SJSA1 (cell line): ENCODE measurements at regions not wholly inside any gene's neighbourhood (a gene's known extent, or its start where the extent isn't known, plus 50 kb on each side); places are given as distances from the start of the nearest gene placed in this dataset.
A peak's percentile ranks its signal among the peaks of the same experiment; 100 is the strongest.

Experiments used
- DNase-seq, 2 experiments: peaks; one replicate each; pipeline ENCODE4 v3.0.0-alpha.2; 2015 to 2020; ENCODE audit warnings: low spot score in 2 of 2, low read depth in 1 of 2
- H3K27ac ChIP-seq: fragments of 250-450 bp; sonication (Bioruptor Pico); 2 replicates; pipeline ENCODE4 v1.5.1; 2020; ENCODE audit warnings: mild to moderate bottlenecking, moderate library complexity
- H3K27me3 ChIP-seq: fragments of 250-450 bp; sonication (Bioruptor Pico); replicated peaks from 2 replicates; pipeline ENCODE4 v1.5.1; 2020; ENCODE audit warnings: mild to moderate bottlenecking, moderate library complexity
- H3K36me3 ChIP-seq: fragments of 250-450 bp; sonication (Bioruptor Pico); 2 replicates; pipeline ENCODE4 v1.5.1; 2020; ENCODE audit warnings: mild to moderate bottlenecking
- H3K4me1 ChIP-seq: fragments of 250-450 bp; sonication (Bioruptor Pico); replicated peaks from 2 replicates; pipeline ENCODE4 v1.6.1; 2021; ENCODE audit warnings: mild to moderate bottlenecking
- H3K4me3 ChIP-seq: fragments of 250-450 bp; sonication (Bioruptor Pico); 2 replicates; pipeline ENCODE4 v1.5.1; 2020; ENCODE audit warnings: mild to moderate bottlenecking
- H3K9me3 ChIP-seq: fragments of 250-450 bp; sonication (Bioruptor Pico); replicated peaks from 2 replicates; pipeline ENCODE4 v1.5.1; 2020; ENCODE audit warnings: mild to moderate bottlenecking

DNA sequence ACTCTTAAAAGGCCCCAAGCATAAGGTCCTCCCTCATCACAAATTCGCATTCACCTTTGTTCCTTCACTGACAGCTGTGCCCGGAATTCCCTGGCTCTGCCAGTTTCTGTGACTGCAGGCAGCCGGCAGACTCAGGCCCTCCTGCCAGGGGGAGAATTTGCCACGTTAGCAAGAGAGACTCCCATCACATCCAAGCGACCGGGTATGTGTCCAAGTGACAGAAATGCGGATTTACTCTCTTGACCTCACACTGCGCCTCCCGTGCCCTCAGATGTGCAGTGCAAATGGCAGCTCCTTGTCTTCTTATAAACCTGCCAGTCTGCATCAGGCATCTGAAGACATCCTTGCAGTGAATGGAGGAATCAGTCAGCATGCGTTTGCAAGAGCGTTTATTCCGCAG is 187.1 kb upstream of the WWC1 start:
- no peak overlapping the region for H3K4me3 ChIP-seq
- no peak overlapping the region for H3K27ac ChIP-seq
- H3K36me3 ChIP-seq = peaks cover 2% of the 10 kb centered on the region; the same call in 1 of the 2 replicates
- H3K27me3 ChIP-seq = no peaks in the 10 kb centered on the region
- H3K9me3 ChIP-seq = no peaks in the 10 kb centered on the region
- peaks cover 24% of the 10 kb centered on the region for H3K4me1 ChIP-seq
- DNase-seq = no peak

GRCh38 chr5:168104811-168105481 is 186.5 kb upstream of the WWC1 start:
- DNase-seq = no peak
- no peak overlapping the region; the same call in 1 of the 2 replicates for H3K27ac ChIP-seq

DNA sequence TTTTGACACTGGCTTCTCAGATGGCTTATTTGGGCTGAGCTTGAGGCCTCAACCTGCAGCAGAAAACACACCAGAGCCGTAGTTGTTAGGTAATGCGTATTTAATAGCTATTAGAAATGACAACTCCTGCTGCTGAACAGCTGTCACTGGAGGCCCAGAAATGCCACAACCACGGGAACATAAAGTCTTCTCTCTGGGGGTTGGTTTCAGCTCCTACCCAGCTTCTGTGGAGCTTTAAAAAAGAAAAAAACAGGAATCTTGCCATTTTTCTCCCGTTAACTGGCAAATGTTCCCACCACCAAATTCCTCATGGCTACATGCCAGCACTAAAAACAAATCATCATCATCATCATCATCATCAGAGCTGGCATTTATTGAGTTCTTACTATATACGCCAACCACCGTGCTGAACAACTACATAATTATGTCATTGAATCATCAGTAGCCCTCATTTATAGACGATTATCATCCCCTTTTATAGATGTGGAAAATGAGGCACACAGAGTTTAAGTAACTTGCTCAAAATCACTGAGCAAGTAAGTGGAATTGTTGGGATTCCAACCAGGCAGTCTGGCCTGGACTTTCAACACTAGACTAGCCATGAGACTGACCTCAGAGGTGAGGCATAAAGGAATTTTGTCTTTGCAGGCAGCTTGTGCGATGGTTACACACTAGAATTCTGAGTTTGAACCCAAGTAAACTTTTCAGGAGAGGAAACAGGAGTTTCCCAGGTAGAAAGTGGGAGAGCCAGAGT is 185.3 kb upstream of the WWC1 start:
- Histone ChIP-seq H3K27ac (peak overlapping the region; percentile 3; the same call in 1 of the 2 replicates), H3K27me3 (no peaks in the 10 kb centered on the region), H3K4me3 (no peak overlapping the region), H3K36me3 (no peaks in the 10 kb centered on the region), H3K4me1 (peaks cover 24% of the 10 kb centered on the region), H3K9me3 (no peaks in the 10 kb centered on the region)
- DNase-seq = peak in 1 of 2 experiments; percentile 59

More at GRCh38 chr5:168104811-168105481, 186.5 kb upstream of the WWC1 start:
- Histone ChIP-seq H3K4me3 (no peak overlapping the region), H3K9me3 (no peaks in the 10 kb centered on the region), H3K27me3 (no peaks in the 10 kb centered on the region), H3K4me1 (peaks cover 24% of the 10 kb centered on the region), H3K36me3 (no peaks in the 10 kb centered on the region; the same call in 1 of the 2 replicates)

DNA sequence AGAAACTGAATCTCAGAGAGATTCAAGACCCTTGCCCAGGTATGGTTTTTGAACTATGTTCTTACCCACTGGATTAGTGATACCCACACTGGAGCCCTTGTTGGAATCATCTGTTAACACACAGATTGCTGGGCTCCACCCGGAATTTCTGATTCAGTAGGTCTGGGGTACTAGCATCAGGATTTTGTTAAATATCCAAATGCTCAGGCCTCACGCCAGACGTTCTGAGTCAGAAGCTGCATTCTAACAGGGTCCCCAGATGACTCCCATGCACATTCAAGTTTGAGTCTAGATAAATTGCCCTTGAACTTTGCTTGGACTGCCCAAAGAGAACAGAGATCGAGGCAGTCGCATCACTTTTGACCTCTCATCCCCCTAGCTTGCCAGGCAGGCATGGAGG is 182.0 kb upstream of the WWC1 start:
- no peak overlapping the region for H3K4me3 ChIP-seq
- no peak overlapping the region for H3K27ac ChIP-seq
- H3K4me1 ChIP-seq = peaks cover 24% of the 10 kb centered on the region
- no peak for DNase-seq
- H3K36me3 ChIP-seq = no peaks in the 10 kb centered on the region
- no peaks in the 10 kb centered on the region for H3K27me3 ChIP-seq
- no peaks in the 10 kb centered on the region for H3K9me3 ChIP-seq

GRCh38 chr5:168110384-168110783 is 181.1 kb upstream of the WWC1 start:
- H3K27ac ChIP-seq = no peak overlapping the region
- no peak for DNase-seq
- peaks cover 15% of the 10 kb centered on the region for H3K4me1 ChIP-seq
- H3K36me3 ChIP-seq = no peaks in the 10 kb centered on the region
- no peak overlapping the region for H3K4me3 ChIP-seq
- no peaks in the 10 kb centered on the region for H3K27me3 ChIP-seq
- H3K9me3 ChIP-seq = no peaks in the 10 kb centered on the region

DNA sequence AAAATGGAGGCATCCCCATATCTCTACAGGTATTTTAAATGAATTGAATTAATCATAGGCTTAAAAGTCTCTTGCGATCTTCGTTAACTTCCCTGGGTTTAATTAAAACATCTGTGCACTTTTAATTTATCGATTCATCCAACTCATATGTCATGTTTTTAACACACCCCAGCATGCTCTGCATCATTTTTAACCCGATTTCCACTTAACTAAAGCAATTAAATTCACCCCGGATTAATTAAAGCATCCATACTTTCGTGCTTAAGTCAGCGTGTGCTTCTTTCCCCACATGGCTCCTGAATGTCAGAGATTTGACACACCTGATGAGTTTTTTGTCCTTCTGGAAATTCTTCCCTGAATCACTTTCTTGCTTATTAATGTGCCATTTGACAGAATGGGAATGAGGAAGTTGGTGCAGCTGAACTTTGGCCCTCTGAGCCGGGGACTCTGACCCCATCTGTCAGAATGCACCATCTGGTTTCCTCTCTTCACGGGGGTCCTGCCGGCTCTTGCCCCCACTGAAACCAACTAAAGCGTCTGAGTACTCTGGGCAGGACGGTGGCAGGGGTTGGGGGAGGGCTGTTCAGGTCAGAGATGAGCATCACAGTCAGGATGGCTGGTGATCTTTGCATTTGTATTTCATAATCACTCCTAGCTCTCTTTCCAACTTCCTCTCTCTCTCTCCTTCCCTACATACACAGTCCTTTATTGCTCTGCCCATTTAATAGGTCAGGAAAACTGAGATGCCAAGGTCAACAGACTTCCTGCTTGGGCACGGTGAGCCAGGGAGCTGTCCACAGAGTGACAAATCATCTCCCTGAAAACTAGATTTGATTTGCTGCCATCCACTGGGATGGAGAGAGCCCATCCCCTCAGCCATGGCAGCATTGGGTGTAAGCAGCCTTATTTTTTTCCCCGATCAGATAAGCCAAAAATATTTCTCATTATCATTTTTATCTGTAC is 180.3 kb upstream of the WWC1 start:
- no peaks in the 10 kb centered on the region for H3K36me3 ChIP-seq
- H3K4me3 ChIP-seq = no peak overlapping the region
- no peaks in the 10 kb centered on the region for H3K9me3 ChIP-seq
- no peak overlapping the region for H3K27ac ChIP-seq
- H3K4me1 ChIP-seq = peaks cover 7% of the 10 kb centered on the region
- no peaks in the 10 kb centered on the region for H3K27me3 ChIP-seq
- DNase-seq = no peak

DNA sequence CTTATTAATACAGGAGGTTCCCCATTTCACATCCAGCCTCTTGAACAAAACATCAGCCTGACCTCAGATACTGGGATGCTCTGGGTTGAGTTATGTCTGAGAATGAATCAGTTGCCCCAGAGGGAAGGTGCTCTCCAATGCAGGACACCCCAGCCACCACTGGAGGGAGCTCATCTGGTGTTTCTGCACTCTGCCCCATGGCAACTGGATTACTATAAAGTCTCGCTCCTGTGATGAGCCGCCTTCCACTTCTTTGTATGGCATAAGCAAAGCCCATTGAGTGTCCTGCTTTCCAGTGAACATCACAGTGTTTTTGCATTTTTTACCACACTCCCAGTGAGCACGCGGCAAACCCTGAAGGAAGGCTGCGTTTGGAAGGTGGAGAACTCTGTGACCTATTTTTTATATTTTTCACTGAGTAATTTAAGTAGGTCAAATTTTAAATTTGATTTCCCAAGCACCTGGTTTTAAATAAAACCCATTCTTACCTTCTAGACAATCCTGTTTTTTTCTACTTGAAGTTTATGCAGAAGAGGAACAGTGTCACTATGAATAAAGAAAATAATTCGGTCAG is 176.9 kb upstream of the WWC1 start:
- Histone ChIP-seq H3K4me1 (no peaks in the 10 kb centered on the region), H3K27me3 (no peaks in the 10 kb centered on the region), H3K36me3 (no peaks in the 10 kb centered on the region; the same call in 1 of the 2 replicates), H3K9me3 (no peaks in the 10 kb centered on the region), H3K4me3 (no peak overlapping the region), H3K27ac (no peak overlapping the region)
- DNase-seq = peak; percentile 43 to 75

- no peaks in the 10 kb centered on the region for H3K27me3 ChIP-seq
- H3K4me1 ChIP-seq = no peaks in the 10 kb centered on the region
- no peak overlapping the region for H3K4me3 ChIP-seq
- H3K27ac ChIP-seq = no peak overlapping the region
- no peaks in the 10 kb centered on the region for H3K9me3 ChIP-seq
- no peaks in the 10 kb centered on the region; the same call in 1 of the 2 replicates for H3K36me3 ChIP-seq
- no peak for DNase-seq
Observed at GRCh38 chr5:168117469-168117868, 174.0 kb upstream of the WWC1 start.

DNA sequence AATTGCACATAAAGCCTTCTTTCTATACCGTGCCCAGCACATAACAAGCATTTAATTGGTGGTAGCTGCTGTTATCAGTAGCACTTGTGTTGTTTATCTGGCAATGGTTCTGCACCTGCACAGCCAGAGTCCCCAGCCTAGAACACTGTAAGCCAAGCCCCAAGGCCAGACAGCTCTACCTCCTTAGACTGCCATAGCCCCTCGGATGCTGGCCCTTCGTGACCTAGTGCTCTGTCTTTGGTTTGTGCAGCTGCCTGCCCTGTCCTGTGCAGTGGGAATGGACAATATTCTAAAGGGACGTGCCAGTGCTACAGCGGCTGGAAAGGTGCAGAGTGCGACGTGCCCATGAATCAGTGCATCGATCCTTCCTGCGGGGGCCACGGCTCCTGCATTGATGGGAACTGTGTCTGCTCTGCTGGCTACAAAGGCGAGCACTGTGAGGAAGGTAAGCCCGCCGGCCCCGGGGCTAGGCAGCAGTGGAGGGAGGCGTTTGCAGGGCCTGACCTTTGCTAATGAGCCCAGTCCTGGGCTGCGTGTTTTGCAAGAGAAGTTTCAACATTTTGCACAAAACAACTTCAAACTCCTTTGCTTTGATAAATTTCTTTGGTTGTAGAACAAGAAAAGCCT is 173.3 kb upstream of the WWC1 start:
- DNase-seq = no peak
- Histone ChIP-seq H3K27me3 (no peaks in the 10 kb centered on the region), H3K9me3 (no peaks in the 10 kb centered on the region), H3K4me1 (no peaks in the 10 kb centered on the region), H3K27ac (no peak overlapping the region), H3K4me3 (no peak overlapping the region), H3K36me3 (no peaks in the 10 kb centered on the region; the same call in 1 of the 2 replicates)

DNA sequence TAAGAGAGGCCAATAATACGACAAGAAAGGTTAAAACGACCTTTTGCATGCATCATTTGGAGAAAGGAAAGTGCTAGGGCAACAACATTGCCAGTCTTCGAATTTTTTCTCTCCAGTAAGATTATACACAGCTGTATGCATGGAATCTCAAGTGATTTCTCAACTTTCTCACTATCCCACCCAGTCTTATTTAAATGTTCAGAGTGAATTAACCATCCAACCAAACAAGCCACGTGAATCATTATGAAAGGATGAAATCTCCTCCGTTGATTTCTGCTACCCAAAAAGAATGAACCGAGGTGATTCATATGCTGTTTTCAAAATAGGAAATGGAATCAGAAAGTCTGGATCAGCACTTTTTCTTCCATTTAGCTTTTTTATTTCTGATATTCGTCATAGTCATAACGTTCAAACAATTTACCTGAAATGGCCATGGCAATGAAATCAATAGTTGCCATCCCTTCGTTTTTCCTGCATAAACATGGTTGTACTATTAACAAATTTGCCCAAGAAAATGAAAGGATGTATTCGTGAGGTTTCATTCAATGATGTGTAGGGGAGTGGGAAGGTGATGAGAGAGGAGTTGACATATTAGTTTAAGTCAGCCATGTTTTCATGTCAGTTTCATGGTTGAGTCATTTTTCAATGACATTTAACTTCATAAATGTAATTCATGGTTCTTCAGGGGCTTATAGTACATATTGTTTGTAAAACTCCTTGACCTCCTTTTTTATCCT is 170.9 kb upstream of the WWC1 start:
- no peaks in the 10 kb centered on the region for H3K27me3 ChIP-seq
- no peak for DNase-seq
- 0 out of 2 replicates have a peak, but pooled peaks cover 5% of the 10 kb centered on the region for H3K4me1 ChIP-seq
- H3K4me3 ChIP-seq = no peak overlapping the region
- no peak overlapping the region for H3K27ac ChIP-seq
- peaks cover 6% of the 10 kb centered on the region; the same call in 1 of the 2 replicates for H3K36me3 ChIP-seq
- H3K9me3 ChIP-seq = no peaks in the 10 kb centered on the region

DNA sequence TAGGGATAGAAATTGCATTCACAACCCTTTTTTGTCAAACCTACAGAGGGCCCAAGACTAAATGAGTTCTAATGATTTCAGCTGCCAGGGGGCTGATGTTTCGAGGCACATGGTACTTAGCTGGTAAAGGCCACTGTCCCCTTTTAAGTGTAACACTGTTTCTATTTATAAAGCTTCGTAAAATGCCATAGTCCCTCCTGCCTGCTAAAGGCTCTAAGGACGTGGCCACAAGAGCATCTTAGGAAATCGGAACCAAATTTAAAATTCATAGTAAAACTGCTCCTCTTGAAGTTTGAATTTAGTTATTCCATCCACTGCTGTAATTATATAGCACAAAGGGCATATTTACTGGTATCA is 170.3 kb upstream of the WWC1 start:
- Histone ChIP-seq H3K36me3 (peaks cover 6% of the 10 kb centered on the region; the same call in 1 of the 2 replicates), H3K27ac (no peak overlapping the region), H3K27me3 (no peaks in the 10 kb centered on the region), H3K9me3 (no peaks in the 10 kb centered on the region), H3K4me3 (no peak overlapping the region), H3K4me1 (0 out of 2 replicates have a peak, but pooled peaks cover 5% of the 10 kb centered on the region)
- no peak for DNase-seq

DNA sequence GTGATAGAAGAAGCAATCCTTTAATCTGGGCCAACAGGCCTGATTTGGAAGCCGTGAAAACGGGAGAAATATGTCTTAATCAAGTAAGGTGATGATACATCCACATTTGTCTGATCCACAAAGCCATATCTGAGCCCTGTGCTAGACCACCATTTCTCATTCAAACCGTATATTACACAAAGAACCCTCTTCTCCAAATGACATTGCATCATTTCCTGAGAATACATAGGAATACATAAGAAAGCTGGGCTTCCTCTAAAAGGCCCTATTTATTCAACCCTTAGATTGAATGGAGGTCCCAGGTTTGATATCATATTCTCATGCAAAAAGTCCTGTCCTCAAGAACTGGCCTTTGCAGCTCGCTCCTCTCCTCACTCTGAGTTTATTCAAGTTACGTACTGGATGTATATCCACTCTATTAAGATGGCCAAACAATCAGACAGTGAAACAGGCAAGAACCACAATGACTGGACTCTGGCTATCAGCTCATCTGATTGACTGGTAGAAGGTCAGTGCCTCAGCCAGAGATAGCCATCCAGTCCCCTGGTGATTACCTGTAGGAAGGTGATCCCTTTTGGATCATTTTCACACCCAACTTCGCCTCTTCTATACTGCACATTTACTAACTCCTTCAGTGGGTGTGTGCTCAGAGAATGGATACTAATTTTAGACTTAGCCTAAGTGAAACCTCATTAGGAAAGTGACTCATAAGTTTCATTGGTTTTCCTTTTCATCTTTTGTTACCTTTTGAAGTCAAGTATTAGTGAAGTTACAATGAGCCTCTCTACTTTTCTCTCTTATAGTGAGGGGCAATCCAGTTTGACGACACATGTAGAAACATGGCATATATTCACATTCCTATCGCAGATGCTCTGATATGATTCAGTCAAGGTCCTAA is 167.6 kb upstream of the WWC1 start:
- no peak for DNase-seq

More for the DNA sequence above, 167.6 kb upstream of the WWC1 start:
- peaks cover 6% of the 10 kb centered on the region for H3K36me3 ChIP-seq
- no peaks in the 10 kb centered on the region for H3K27me3 ChIP-seq
- H3K27ac ChIP-seq = no peak overlapping the region
- H3K4me1 ChIP-seq = peaks cover 19% of the 10 kb centered on the region
- H3K9me3 ChIP-seq = no peaks in the 10 kb centered on the region
- H3K4me3 ChIP-seq = no peak overlapping the region
